Lower leg skin (tissue), 4 donors: ENCODE measurements at regions not wholly inside any gene's neighbourhood (a gene's known extent, or its start where the extent isn't known, plus 50 kb on each side); places are given as distances from the start of the nearest gene placed in this dataset.

Experiments used
- DNase-seq, 2 donors: peaks; one replicate each; pipeline ENCODE4 v3.0.0-alpha.2; 2019; ENCODE audit warnings: low spot score in 2 of 2
- H3K4me3 ChIP-seq: fragments of 200-600 bp; sonication (generic); 2 replicates; pipeline ENCODE4 v1.5.1; 2017; ENCODE audit warnings: mild to moderate bottlenecking, low read depth; ENCODE audit not compliant: poor library complexity, severe bottlenecking
- CTCF ChIP-seq, 3 donors: fragments of 450-650 bp; IDR thresholded peaks; one replicate each; pipeline ENCODE4 v1.5.1; 2016; ENCODE audit warnings: antibody characterized with exemption in 3 of 3, mild to moderate bottlenecking in 3 of 3, moderate library complexity in 2 of 3
- POLR2A ChIP-seq, 2 donors: fragments of 450-650 bp; IDR thresholded peaks; one replicate each; pipeline ENCODE4 v1.6.1; 2016 to 2017; ENCODE audit warnings: antibody characterized with exemption in 2 of 2, mild to moderate bottlenecking in 1 of 2, moderate library complexity in 1 of 2
- WGBS, 2 donors: methylation state at CpG; one replicate each; pipeline ENCODE4 v1.1.5; 2018; 5-methylcytosine and 5-hydroxymethylcytosine counted together
- intact Hi-C: fragments of 100-400 bp; cut with DNase I; formaldehyde crosslinking; loops from one replicate; pipeline ENCODE4 v1.15.0; 2023; ENCODE audit warnings: low total_unique reads

GRCh38 chr13:78993792-78994191 lies 334.8 kb upstream of the OBI1 start:
- TF ChIP-seq POLR2A (IDR thresholded peaks at IDR 0.05), result no peak
- no peak for TF ChIP-seq CTCF (IDR thresholded peaks at IDR 0.05)
- no peak for DNase-seq
- intact Hi-C loops, result no loop called here
- H3K4me3 ChIP-seq, result no peak overlapping the region
- 50 to 73% methylated on average over 2 of the region's 2 CpGs for WGBS, 2 donors

GRCh38 chr13:78981913-78982312 lies 323.0 kb upstream of the OBI1 start:
- WGBS, 2 donors, result 68 to 80% methylated on average over 4 of the region's 4 CpGs
- no peak for TF ChIP-seq CTCF (IDR thresholded peaks at IDR 0.05)
- no peak for TF ChIP-seq POLR2A (IDR thresholded peaks at IDR 0.05)
- no peak for DNase-seq
- intact Hi-C loops, result loop anchor here (5.0 kb wide), 1 partner anchor 845 kb away; no protein-coding TSS in a partner anchor
- no peak overlapping the region for H3K4me3 ChIP-seq

- TF ChIP-seq POLR2A (IDR thresholded peaks at IDR 0.05) (no peak), CTCF (IDR thresholded peaks at IDR 0.05) (no peak)
- intact Hi-C loops, result no loop called here
- WGBS, 2 donors, result 84 to 91% methylated on average over 5 of the region's 5 CpGs
- H3K4me3 ChIP-seq, result no peak overlapping the region
- no peak for DNase-seq
These were observed 320.4 kb upstream of the OBI1 start for GRCh38 chr13:78979349-78979748.

GRCh38 chr13:78978381-78978998 lies 319.5 kb upstream of the OBI1 start:
- TF ChIP-seq CTCF (IDR thresholded peaks at IDR 0.05), result no peak
- no peak for TF ChIP-seq POLR2A (IDR thresholded peaks at IDR 0.05)
- WGBS, 2 donors, result 15 to 22% methylated on average over 2 of the region's 2 CpGs
- peak in 1 of 2 donors; percentile 49 for DNase-seq
- intact Hi-C loops, result no loop called here
- no peak overlapping the region for H3K4me3 ChIP-seq

GRCh38 chr13:78977311-78977710 lies 318.4 kb upstream of the OBI1 start:
- no peak overlapping the region for H3K4me3 ChIP-seq
- intact Hi-C loops, result no loop called here
- 89 to 90% methylated on average over 3 of the region's 3 CpGs for WGBS, 2 donors
- no peak for TF ChIP-seq POLR2A (IDR thresholded peaks at IDR 0.05)
- no peak for TF ChIP-seq CTCF (IDR thresholded peaks at IDR 0.05)
- DNase-seq, result no peak

- H3K4me3 ChIP-seq, result no peak overlapping the region
- intact Hi-C loops, result no loop called here
- TF ChIP-seq CTCF (IDR thresholded peaks at IDR 0.05) (no peak), POLR2A (IDR thresholded peaks at IDR 0.05) (no peak)
- DNase-seq, result no peak
- WGBS, 2 donors, result 81 to 83% methylated on average over 5 of the region's 5 CpGs
These were observed 317.7 kb upstream of the OBI1 start for GRCh38 chr13:78976696-78977095.
